HepG2 (cell line): ENCODE measurements at regions not wholly inside any gene's neighbourhood (a gene's known extent, or its start where the extent isn't known, plus 50 kb on each side); places are given as distances from the start of the nearest gene placed in this dataset.

ENCODE experiments used
- ATAC-seq: fragments of 200-7000 bp; cut with Tn5 transposase; 3 replicates; pipeline ENCODE4 v1.9.1; 2020; ENCODE audit warnings: mild to moderate bottlenecking, moderate library complexity
- BruUV-seq: library from RNA; stranded (reverse); fragments of 400-500 nt; replicated peaks from 2 replicates; lab custom pipeline; 2021; lab: Mats Ljungman, UMichigan
- CTCF ChIA-PET: fragments of 300-600 bp; formaldehyde crosslinking; extraction: SDS; loops from one replicate; lab custom pipeline; 2021; ENCODE audit warnings: low total read pairs, inconsistent platforms, low intra/inter-chr PET ratio; lab: Yijun Ruan, JAX
- POLR2A ChIA-PET: fragments of 350-600 bp; sonication (Branson Sonifier 250); formaldehyde crosslinking; loops from one replicate; lab custom pipeline; 2020; ENCODE audit warnings: antibody characterized with exemption, inconsistent platforms; lab: Yijun Ruan, JAX
- DNase-seq: peaks from one replicate; pipeline ENCODE4 v3.0.0-alpha.2; 2015; ENCODE audit warnings: low spot score
- FAIRE-seq: peaks from 3 replicates; lab custom pipeline; 2011; peaks lifted over from hg19 to GRCh38; lab: Jason Lieb, UNC
- H2AFZ ChIP-seq: one replicate; pipeline ENCODE4 v1.6.1; 2011; ENCODE audit warnings: low read length, inconsistent platforms
- H3K27ac ChIP-seq: fragments of 300-600 bp; 3 replicates; pipeline ENCODE4 v1.8.0; 2011; ENCODE audit warnings: mixed run types, mild to moderate bottlenecking, mixed read lengths, low read length, inconsistent platforms; ENCODE audit not compliant: insufficient read depth; ENCODE audit errors: extremely low read length
- H3K27me3 ChIP-seq, 2 experiments: fragments of 200-600 bp in 1 of 2; 2 replicates in 1 of 2; 3 replicates in 1 of 2; pipeline versions ENCODE4 v1.6.0 to v1.8.0; 2011; ENCODE audit warnings: low read length in 2 of 2, mild to moderate bottlenecking in 2 of 2, moderate library complexity in 2 of 2, inconsistent platforms in 1 of 2; ENCODE audit not compliant: insufficient read depth in 2 of 2, control insufficient read depth in 1 of 2
- H3K36me3 ChIP-seq, 2 experiments: fragments of 200-600 bp in 1 of 2; replicated peaks in 1 of 2; 2 replicates in 1 of 2; 3 replicates in 1 of 2; pipeline versions ENCODE4 v1.5.1 to v1.8.0; 2011; ENCODE audit warnings: low read length in 2 of 2, inconsistent platforms in 1 of 2; ENCODE audit not compliant: insufficient read depth in 2 of 2, control insufficient read depth in 1 of 2
- H3K4me1 ChIP-seq: 2 replicates; pipeline ENCODE4 v1.5.1; 2012; ENCODE audit warnings: low read length, inconsistent platforms; ENCODE audit not compliant: insufficient read depth
- H3K4me2 ChIP-seq: 2 replicates; pipeline ENCODE4 v1.6.0; 2011; ENCODE audit warnings: low read depth, low read length, inconsistent platforms
- H3K4me3 ChIP-seq, 3 experiments: fragments of 200-600 bp in 1 of 3; sonication (generic), shearing (Covaris generic) in 1 of 3; replicated peaks in 1 of 3; 2 replicates each; pipeline ENCODE4 v1.5.1; 2011 to 2016; ENCODE audit warnings: low read length in 3 of 3, inconsistent platforms in 2 of 3, low read depth in 2 of 3, mild to moderate bottlenecking in 2 of 3, control low read depth in 1 of 3, mixed read lengths in 1 of 3; ENCODE audit not compliant: insufficient read depth in 1 of 3
- H3K79me2 ChIP-seq: one replicate; pipeline ENCODE4 v1.6.1; 2011; ENCODE audit warnings: low read length, inconsistent platforms; ENCODE audit not compliant: insufficient read depth
- H3K9ac ChIP-seq: 2 replicates; pipeline ENCODE4 v1.6.0; 2011; ENCODE audit warnings: mild to moderate bottlenecking, low read depth, low read length, inconsistent platforms; ENCODE audit not compliant: insufficient read depth
- H3K9me3 ChIP-seq: 2 replicates; pipeline ENCODE4 v1.5.1; 2012; ENCODE audit warnings: mild to moderate bottlenecking, low read length
- H4K20me1 ChIP-seq: 2 replicates; pipeline ENCODE4 v1.6.0; 2011; ENCODE audit warnings: inconsistent platforms, mild to moderate bottlenecking, low read length, moderate library complexity; ENCODE audit not compliant: insufficient read depth
- CBX1 ChIP-seq: IDR thresholded peaks from one replicate; pipeline ENCODE4 v1.6.1; 2016; ENCODE audit warnings: antibody characterized with exemption, low read depth
- GABPA ChIP-seq, 2 experiments: IDR thresholded peaks; 2 replicates each; pipeline ENCODE4 v1.6.1; 2011 to 2016; ENCODE audit warnings: low read depth in 2 of 2, low read length in 1 of 2, missing biosample characterization in 1 of 2, missing genetic modification characterization in 1 of 2
- HOXA5 ChIP-seq: sonication (generic); formaldehyde crosslinking; IDR thresholded peaks from 2 replicates; pipeline ENCODE4 v1.4.0; 2020; ENCODE audit warnings: missing genetic modification reagents
- MED8 ChIP-seq: sonication (generic); formaldehyde crosslinking; IDR thresholded peaks from 2 replicates; pipeline ENCODE4 v1.8.1; 2023; ENCODE audit warnings: mild to moderate bottlenecking, missing genetic modification reagents; ENCODE audit not compliant: insufficient replicate concordance
- SMARCC2 ChIP-seq: fragments of 450-650 bp; IDR thresholded peaks from 2 replicates; pipeline ENCODE4 v1.6.1; 2017; ENCODE audit warnings: antibody characterized with exemption, mild to moderate bottlenecking
- SP2 ChIP-seq: sonication (generic); formaldehyde crosslinking; IDR thresholded peaks from 2 replicates; pipeline ENCODE4 v1.5.1; 2020; ENCODE audit warnings: mild to moderate bottlenecking, missing genetic modification reagents
- ZNF510 ChIP-seq: sonication (generic); formaldehyde crosslinking; IDR thresholded peaks from 2 replicates; pipeline ENCODE4 v1.4.0; 2020; ENCODE audit warnings: low read depth, mild to moderate bottlenecking, missing genetic modification reagents
- ZNF788 ChIP-seq: sonication (generic); formaldehyde crosslinking; IDR thresholded peaks from 2 replicates; pipeline ENCODE4 v1.5.0; 2020; ENCODE audit warnings: mild to moderate bottlenecking, missing genetic modification reagents, borderline replicate concordance
- ZNF841 ChIP-seq: sonication (generic); formaldehyde crosslinking; IDR thresholded peaks from 2 replicates; pipeline ENCODE4 v1.8.1; 2023; ENCODE audit warnings: missing genetic modification reagents, borderline replicate concordance
- ZSCAN29 ChIP-seq: sonication (generic); formaldehyde crosslinking; conservative IDR thresholded peaks from 2 replicates; pipeline ENCODE4 v1.4.0; 2020; ENCODE audit warnings: mild to moderate bottlenecking, missing genetic modification reagents
- WGBS: methylation state at CpG from one replicate; pipeline ENCODE4 v1.1.6; 2017; ENCODE audit warnings: low lambda C conversion rate; 5-methylcytosine and 5-hydroxymethylcytosine counted together
- in situ Hi-C: cut with HindIII; loops from 2 replicates; pipeline ENCODE4 v1.10.0; 2017; ENCODE audit warnings: low pct_unique_long_range_greater_than_20kb; ENCODE audit not compliant: extremely low pct_ligation_motif_present
- intact Hi-C: fragments of 100-400 bp; cut with micrococcal nuclease; formaldehyde crosslinking; loops from one replicate; pipeline ENCODE4 v1.10.0; 2022; ENCODE audit not compliant: unreplicated experiment
- TF ChIP-seq, protein P1 (sequence below): IDR thresholded peaks from 2 replicates; pipeline ENCODE4 v1.6.1; 2012; ENCODE audit warnings: low read depth, low read length, improper control_type of control experiment
- TF ChIP-seq, protein P2 (sequence below): sonication (generic); formaldehyde crosslinking; IDR thresholded peaks from 2 replicates; pipeline ENCODE4 v1.8.0; 2022; ENCODE audit warnings: mild to moderate bottlenecking, missing genetic modification reagents; ENCODE audit not compliant: insufficient replicate concordance
- TF ChIP-seq, protein P3 (sequence below): sonication (generic); formaldehyde crosslinking; IDR thresholded peaks from 2 replicates; pipeline ENCODE4 v1.4.0; 2020; ENCODE audit warnings: missing genetic modification reagents

DNA sequence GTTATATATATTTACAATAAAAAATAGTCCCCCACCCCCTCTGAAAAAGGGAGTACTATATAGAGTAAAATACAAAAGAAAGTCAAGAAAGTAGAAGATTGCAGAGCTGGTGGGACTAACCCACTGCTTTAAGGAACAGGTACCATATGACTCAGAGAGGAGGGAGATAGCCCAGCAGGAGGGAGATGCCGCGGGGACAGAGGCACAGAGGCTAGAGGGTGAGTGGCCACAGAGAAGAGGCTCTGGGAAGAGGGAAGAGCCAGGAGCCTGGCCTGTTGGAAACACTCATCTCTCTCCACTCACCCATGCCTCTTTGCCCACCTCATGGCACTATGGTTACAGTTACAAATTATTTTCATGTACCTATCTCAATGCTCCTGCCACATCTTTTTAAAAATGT, 53.6 kb upstream of the LYVE1 start:
- no TSS peak for BruUV-seq
- no peak for FAIRE-seq
- DNase-seq, result no peak
- CTCF ChIA-PET, result no interaction called here
- H2AFZ ChIP-seq, result no peak overlapping the region
- H3K4me3 ChIP-seq, result no peak overlapping the region
- H3K4me2 ChIP-seq, result no peak overlapping the region
- intact Hi-C loops (no loop called here), in situ Hi-C loops (loop anchor here (5.0 to 10.0 kb wide), 2 partner anchors 115 to 217 kb away; no protein-coding TSS in a partner anchor)
- TF ChIP-seq SMARCC2 (no peak), ZNF788 (CRISPR knock-in tag) (no peak), ZSCAN29 (no peak), ZNF510 (no peak), ZNF841 (CRISPR knock-in tag) (no peak)
- H3K4me1 ChIP-seq, result no peaks in the 10 kb centered on the region
- no peaks in the 10 kb centered on the region for H4K20me1 ChIP-seq
- ATAC-seq, result no peak
- H3K9ac ChIP-seq, result no peak overlapping the region
- no peaks in the 10 kb centered on the region for H3K79me2 ChIP-seq
- WGBS, result 0% methylated on average over 2 of the region's 2 CpGs
- H3K9me3 ChIP-seq, result no peaks in the 10 kb centered on the region
- peaks cover 3 to 14% of the 10 kb centered on the region in 2 experiments; a peak in 4 of 5 replicates for H3K27me3 ChIP-seq
- POLR2A ChIA-PET, result no interaction called here
- H3K36me3 ChIP-seq, result no peaks in the 10 kb centered on the region
- H3K27ac ChIP-seq, result no peak overlapping the region

DNA sequence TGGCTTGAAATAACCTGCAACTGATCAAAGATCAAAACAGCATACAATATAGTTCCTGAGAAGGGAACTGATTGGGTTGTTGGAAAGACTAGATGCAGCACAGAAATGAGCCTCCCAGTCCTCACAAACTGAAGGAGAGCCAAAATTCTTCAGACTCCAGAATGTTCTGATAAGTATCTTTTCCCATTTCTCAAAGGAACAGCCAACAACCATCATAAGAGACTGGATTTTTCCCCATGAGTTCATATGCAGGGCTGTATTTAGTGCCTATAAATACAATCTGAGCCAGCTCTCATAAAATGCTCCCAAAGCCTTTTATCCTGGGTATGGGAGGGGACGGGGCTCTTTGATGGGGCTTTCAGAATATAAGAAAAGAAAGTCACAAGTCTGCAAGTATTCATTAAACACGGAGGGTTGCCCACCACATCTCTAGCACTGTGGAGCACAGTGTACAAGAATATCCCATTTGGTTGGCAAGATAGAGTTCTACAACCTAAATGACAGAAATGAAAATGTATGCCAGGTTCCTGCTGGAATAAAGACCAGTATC, 50.7 kb upstream of the LYVE1 start:
- Histone ChIP-seq H3K9ac (no peak overlapping the region), H4K20me1 (no peaks in the 10 kb centered on the region), H3K4me3 (no peak overlapping the region), H3K27me3 (no peaks in the 10 kb centered on the region; a peak in 2 of 5 replicates), H3K79me2 (no peaks in the 10 kb centered on the region), H3K36me3 (no peaks in the 10 kb centered on the region), H3K9me3 (no peaks in the 10 kb centered on the region), H3K4me1 (no peaks in the 10 kb centered on the region), H3K27ac (no peak overlapping the region), H3K4me2 (no peak overlapping the region), H2AFZ (no peak overlapping the region)
- no peak for DNase-seq
- BruUV-seq, result no TSS peak
- intact Hi-C loops, result no loop called here
- no peak for FAIRE-seq
- ChIA-PET POLR2A (no interaction called here), CTCF (no interaction called here)
- ATAC-seq, result no peak
- 3% methylated on average over 2 of the region's 2 CpGs for WGBS
- in situ Hi-C loops, result no loop called here
- TF ChIP-seq, protein P1, sequence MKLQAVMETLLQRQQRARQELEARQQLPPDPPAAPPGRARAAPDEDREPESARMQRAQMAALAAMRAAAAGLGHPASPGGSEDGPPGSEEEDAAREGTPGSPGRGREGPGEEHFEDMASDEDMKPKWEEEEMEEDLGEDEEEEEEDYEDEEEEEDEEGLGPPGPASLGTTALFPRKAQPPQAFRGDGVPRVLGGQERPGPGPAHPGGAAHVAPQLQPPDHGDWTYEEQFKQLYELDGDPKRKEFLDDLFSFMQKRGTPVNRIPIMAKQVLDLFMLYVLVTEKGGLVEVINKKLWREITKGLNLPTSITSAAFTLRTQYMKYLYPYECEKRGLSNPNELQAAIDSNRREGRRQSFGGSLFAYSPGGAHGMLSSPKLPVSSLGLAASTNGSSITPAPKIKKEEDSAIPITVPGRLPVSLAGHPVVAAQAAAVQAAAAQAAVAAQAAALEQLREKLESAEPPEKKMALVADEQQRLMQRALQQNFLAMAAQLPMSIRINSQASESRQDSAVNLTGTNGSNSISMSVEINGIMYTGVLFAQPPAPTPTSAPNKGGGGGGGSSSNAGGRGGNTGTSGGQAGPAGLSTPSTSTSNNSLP, result no peak
- TF ChIP-seq, protein P2, sequence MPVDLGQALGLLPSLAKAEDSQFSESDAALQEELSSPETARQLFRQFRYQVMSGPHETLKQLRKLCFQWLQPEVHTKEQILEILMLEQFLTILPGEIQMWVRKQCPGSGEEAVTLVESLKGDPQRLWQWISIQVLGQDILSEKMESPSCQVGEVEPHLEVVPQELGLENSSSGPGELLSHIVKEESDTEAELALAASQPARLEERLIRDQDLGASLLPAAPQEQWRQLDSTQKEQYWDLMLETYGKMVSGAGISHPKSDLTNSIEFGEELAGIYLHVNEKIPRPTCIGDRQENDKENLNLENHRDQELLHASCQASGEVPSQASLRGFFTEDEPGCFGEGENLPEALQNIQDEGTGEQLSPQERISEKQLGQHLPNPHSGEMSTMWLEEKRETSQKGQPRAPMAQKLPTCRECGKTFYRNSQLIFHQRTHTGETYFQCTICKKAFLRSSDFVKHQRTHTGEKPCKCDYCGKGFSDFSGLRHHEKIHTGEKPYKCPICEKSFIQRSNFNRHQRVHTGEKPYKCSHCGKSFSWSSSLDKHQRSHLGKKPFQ (CRISPR knock-in tag), result no peak
- TF ChIP-seq HOXA5 (CRISPR knock-in tag) (no peak), GABPA (IDR thresholded peaks at IDR 0.05; ENCODE audit: low read depth, low read length) (no peak), GABPA (CRISPR knock-in tag; IDR thresholded peaks at IDR 0.05; ENCODE audit: low read depth) (no peak), SP2 (CRISPR knock-in tag) (no peak), CBX1 (no peak), MED8 (CRISPR knock-in tag) (no peak)
- TF ChIP-seq, protein P3, sequence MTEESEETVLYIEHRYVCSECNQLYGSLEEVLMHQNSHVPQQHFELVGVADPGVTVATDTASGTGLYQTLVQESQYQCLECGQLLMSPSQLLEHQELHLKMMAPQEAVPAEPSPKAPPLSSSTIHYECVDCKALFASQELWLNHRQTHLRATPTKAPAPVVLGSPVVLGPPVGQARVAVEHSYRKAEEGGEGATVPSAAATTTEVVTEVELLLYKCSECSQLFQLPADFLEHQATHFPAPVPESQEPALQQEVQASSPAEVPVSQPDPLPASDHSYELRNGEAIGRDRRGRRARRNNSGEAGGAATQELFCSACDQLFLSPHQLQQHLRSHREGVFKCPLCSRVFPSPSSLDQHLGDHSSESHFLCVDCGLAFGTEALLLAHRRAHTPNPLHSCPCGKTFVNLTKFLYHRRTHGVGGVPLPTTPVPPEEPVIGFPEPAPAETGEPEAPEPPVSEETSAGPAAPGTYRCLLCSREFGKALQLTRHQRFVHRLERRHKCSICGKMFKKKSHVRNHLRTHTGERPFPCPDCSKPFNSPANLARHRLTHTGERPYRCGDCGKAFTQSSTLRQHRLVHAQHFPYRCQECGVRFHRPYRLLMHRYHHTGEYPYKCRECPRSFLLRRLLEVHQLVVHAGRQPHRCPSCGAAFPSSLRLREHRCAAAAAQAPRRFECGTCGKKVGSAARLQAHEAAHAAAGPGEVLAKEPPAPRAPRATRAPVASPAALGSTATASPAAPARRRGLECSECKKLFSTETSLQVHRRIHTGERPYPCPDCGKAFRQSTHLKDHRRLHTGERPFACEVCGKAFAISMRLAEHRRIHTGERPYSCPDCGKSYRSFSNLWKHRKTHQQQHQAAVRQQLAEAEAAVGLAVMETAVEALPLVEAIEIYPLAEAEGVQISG (CRISPR knock-in tag), result no peak
